GM18870 (cell line): ENCODE measurements at regions not wholly inside any gene's neighbourhood (a gene's known extent, or its start where the extent isn't known, plus 50 kb on each side); places are given as distances from the start of the nearest gene placed in this dataset.
"Not testable (repeated sequence)": the region's sequence is repeated elsewhere in the genome, so short reads cannot be mapped to it uniquely, and the experiment has no call there.

Source experiments
- ATAC-seq: cut with Tn5 transposase; IDR thresholded peaks from one replicate; pipeline ENCODE4 v1.9.1; 2021; ENCODE audit warnings: moderate library complexity; ENCODE audit not compliant: unreplicated experiment

GRCh38 chr4:118502967-118503366, 150.2 kb upstream of the PRSS12 start:
- ATAC-seq, result not testable (repeated sequence)

GRCh38 chr4:118504927-118505326, 152.1 kb upstream of the PRSS12 start:
- not testable (repeated sequence) for ATAC-seq

GRCh38 chr4:118505491-118505890, 152.7 kb upstream of the PRSS12 start:
- not testable (repeated sequence) for ATAC-seq

- not testable (repeated sequence) for ATAC-seq
Measured at GRCh38 chr4:118512870-118513269, 160.1 kb upstream of the PRSS12 start.

GRCh38 chr4:118514332-118514731, 161.5 kb upstream of the PRSS12 start:
- peak; percentile 76 for ATAC-seq

- ATAC-seq, result not testable (repeated sequence)
Measured at GRCh38 chr4:118516107-118516506, 163.3 kb upstream of the PRSS12 start.

GRCh38 chr4:118530107-118530506, 155.1 kb upstream of the METTL14 start:
- ATAC-seq, result not testable (repeated sequence)

GRCh38 chr4:118531947-118532346, 153.2 kb upstream of the METTL14 start:
- not testable (repeated sequence) for ATAC-seq

- ATAC-seq, result not testable (repeated sequence)
Measured at GRCh38 chr4:118535788-118536187, 149.4 kb upstream of the METTL14 start.

- peak; percentile 84 for ATAC-seq
Measured at GRCh38 chr4:118539412-118540077, 145.6 kb upstream of the METTL14 start.

GRCh38 chr4:118556576-118556975, 128.6 kb upstream of the METTL14 start:
- not testable (repeated sequence) for ATAC-seq

GRCh38 chr4:118557298-118557851, 127.8 kb upstream of the METTL14 start:
- ATAC-seq, result no peak

GRCh38 chr4:118558188-118558587, 127.0 kb upstream of the METTL14 start:
- ATAC-seq, result not testable (repeated sequence)

- ATAC-seq, result not testable (repeated sequence)
Measured at GRCh38 chr4:118561559-118561958, 123.6 kb upstream of the METTL14 start.

- ATAC-seq, result peak; percentile 78
Measured at GRCh38 chr4:118566003-118566513, 119.1 kb upstream of the METTL14 start.

- not testable (repeated sequence) for ATAC-seq
Measured at GRCh38 chr4:118572991-118573390, 112.2 kb upstream of the METTL14 start.

- not testable (repeated sequence) for ATAC-seq
Measured at GRCh38 chr4:118574251-118574913, 110.8 kb upstream of the METTL14 start.

- not testable (repeated sequence) for ATAC-seq
Measured at GRCh38 chr4:118575057-118575456, 110.1 kb upstream of the METTL14 start.

- ATAC-seq, result not testable (repeated sequence)
Measured at GRCh38 chr4:118575726-118576125, 109.5 kb upstream of the METTL14 start.

GRCh38 chr4:118576709-118577219, 108.4 kb upstream of the METTL14 start:
- ATAC-seq, result not testable (repeated sequence)

GRCh38 chr4:118585015-118585414, 100.2 kb upstream of the METTL14 start:
- ATAC-seq, result no peak
